ENCODE measurements at regions not wholly inside any gene's neighbourhood (a gene's known extent, or its start where the extent isn't known, plus 50 kb on each side); places are given as distances from the start of the nearest gene placed in this dataset.

GRCh38 chr5:158285698-158286097 lies 426.8 kb upstream of the CLINT1 start:
- DNase-seq, result no peak

- no peak for DNase-seq
These were observed 425.3 kb upstream of the CLINT1 start for GRCh38 chr5:158284242-158284641.

- DNase-seq, result no peak
These were observed 424.5 kb upstream of the CLINT1 start for GRCh38 chr5:158283397-158283796.

- DNase-seq, result no peak
These were observed 419.4 kb upstream of the CLINT1 start for GRCh38 chr5:158278216-158278925.

- DNase-seq, result no peak
These were observed 418.3 kb upstream of the CLINT1 start for GRCh38 chr5:158277276-158277675.

GRCh38 chr5:158276692-158277091 lies 417.7 kb upstream of the CLINT1 start:
- no peak for DNase-seq

GRCh38 chr5:158275511-158275910 lies 416.6 kb upstream of the CLINT1 start:
- no peak for DNase-seq

- no peak for DNase-seq
These were observed 414.1 kb upstream of the CLINT1 start for GRCh38 chr5:158273035-158273434.

GRCh38 chr5:158272409-158272808 lies 413.5 kb upstream of the CLINT1 start:
- no peak for DNase-seq

- DNase-seq, result no peak
These were observed 412.1 kb upstream of the CLINT1 start for GRCh38 chr5:158270996-158271554.

- no peak for DNase-seq
These were observed 409.3 kb upstream of the CLINT1 start for GRCh38 chr5:158268286-158268685.

GRCh38 chr5:158267228-158267627 lies 408.3 kb upstream of the CLINT1 start:
- no peak for DNase-seq

- DNase-seq, result no peak
These were observed 407.2 kb upstream of the CLINT1 start for GRCh38 chr5:158265931-158266700.

GRCh38 chr5:158265346-158265745 lies 406.4 kb upstream of the CLINT1 start:
- DNase-seq, result no peak

- no peak for DNase-seq
These were observed 405.3 kb upstream of the CLINT1 start for GRCh38 chr5:158264264-158264663.

GRCh38 chr5:158261674-158262367 lies 402.9 kb upstream of the CLINT1 start:
- DNase-seq, result no peak

- no peak for DNase-seq
These were observed 397.2 kb upstream of the CLINT1 start for GRCh38 chr5:158256096-158256495.

GRCh38 chr5:158255609-158256008 lies 396.7 kb upstream of the CLINT1 start:
- no peak for DNase-seq

- DNase-seq, result no peak
These were observed 387.7 kb upstream of the CLINT1 start for GRCh38 chr5:158246661-158247060.

GRCh38 chr5:158245513-158245912 lies 386.6 kb upstream of the CLINT1 start:
- DNase-seq, result no peak

GRCh38 chr5:158244882-158245281 lies 385.9 kb upstream of the CLINT1 start:
- DNase-seq, result no peak

- DNase-seq, result no peak
These were observed 377.8 kb upstream of the CLINT1 start for GRCh38 chr5:158236511-158237335.

GRCh38 chr5:158235159-158235547 lies 376.2 kb upstream of the CLINT1 start:
- DNase-seq, result no peak
